Stimulated activated CD4-positive, alpha-beta T cell treated with anti-CD3 and anti-CD28 coated beads, Interleukin-12 subunit alpha, Interleukin-12 subunit beta, amount 100 ng/mL, for 24 hours (primary cell): ENCODE measurements at regions not wholly inside any gene's neighbourhood (a gene's known extent, or its start where the extent isn't known, plus 50 kb on each side); places are given as distances from the start of the nearest gene placed in this dataset.

Experiments used
- DNase-seq, 2 experiments: peaks; one replicate each; pipeline ENCODE4 v3.0.0-alpha.2; 2020; ENCODE audit warnings: low read depth in 2 of 2

DNA sequence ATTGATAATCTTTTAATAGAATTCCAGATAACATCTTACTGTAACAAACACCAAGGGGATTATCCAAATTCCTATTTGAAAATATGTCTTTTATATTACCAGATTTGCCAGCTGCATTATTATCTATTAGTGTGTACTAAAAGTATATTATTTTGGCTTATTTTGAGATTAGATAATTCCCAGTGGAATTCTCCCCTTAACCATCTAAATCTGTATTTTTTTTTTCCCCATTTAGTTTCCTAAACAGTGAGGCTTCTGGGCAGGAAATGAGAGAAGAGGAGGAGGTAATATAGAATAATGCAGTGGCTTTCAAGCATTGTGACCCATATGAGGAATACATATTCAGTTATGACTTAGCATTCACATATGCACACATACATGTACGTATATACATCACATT lies 53.5 kb upstream of the ABL1 start:
- no peak for DNase-seq

DNA sequence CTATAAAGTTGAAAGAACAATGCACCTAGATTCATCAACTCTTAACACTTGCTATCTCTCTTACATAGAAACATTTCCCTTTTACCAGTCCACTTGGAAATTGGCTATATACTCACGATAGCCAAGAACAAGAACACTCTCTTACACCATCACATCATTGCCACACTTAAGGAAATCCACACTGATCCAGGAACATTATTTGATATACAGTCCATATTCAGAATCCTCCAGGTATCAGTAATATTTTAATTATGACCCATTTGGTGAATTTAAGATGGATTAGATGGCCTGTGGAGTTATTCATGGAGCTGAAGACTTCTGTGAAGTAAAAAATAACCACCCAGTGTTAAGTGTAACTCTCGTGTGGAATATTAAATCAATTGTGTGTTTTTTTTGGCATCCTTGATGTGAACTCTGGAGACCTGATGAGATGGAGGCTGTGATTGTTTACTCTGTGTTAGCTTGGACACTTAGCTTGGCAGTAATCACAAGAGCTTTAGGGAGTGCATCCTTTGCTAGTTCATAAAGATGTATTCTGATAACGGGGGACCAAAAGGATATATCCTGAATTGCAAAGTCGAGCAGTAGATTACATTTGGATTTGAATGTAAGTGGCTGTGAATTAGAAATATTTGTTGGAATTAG lies 52.0 kb upstream of the ABL1 start:
- DNase-seq = no peak

DNA sequence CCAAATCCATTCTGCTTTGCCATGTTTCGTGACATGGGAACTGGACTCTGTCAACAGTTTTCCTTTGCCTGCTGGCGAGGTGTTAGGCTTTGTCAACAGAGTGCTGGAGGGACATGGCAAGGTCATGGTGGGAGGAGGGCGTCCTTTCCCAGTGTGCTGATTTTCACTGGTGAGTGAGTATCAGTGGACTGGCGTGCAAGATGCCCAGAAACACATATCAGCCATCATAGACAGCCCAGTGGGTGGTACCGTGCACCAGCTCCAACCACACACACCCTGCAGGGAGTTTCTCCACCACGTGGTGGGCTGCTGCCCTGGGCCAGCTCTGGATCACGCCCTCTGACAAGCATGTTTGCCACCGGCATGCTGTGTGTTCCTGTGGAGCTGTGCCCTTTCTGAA lies 50.0 kb upstream of the ABL1 start:
- no peak for DNase-seq
